Breast epithelium (tissue), 4 donors: ENCODE measurements at regions not wholly inside any gene's neighbourhood (a gene's known extent, or its start where the extent isn't known, plus 50 kb on each side); places are given as distances from the start of the nearest gene placed in this dataset.
"Not testable (repeated sequence)": the region's sequence is repeated elsewhere in the genome, so short reads cannot be mapped to it uniquely, and the experiment has no call there.

Experiments
- DNase-seq, 2 donors: peaks; one replicate each; pipeline ENCODE4 v3.0.0-alpha.2; 2019; ENCODE audit warnings: low spot score in 2 of 2
- H3K27ac ChIP-seq, 2 donors: fragments of 200-600 bp; sonication (generic) in 1 of 2; one replicate each; pipeline ENCODE4 v1.5.1; 2016 to 2019; ENCODE audit warnings: mild to moderate bottlenecking in 1 of 2
- H3K27me3 ChIP-seq, 2 donors: fragments of 200-600 bp; sonication (generic) in 1 of 2; one replicate each; pipeline versions ENCODE4 v1.5.1 to v1.6.0; 2017 to 2019; ENCODE audit warnings: control low read depth in 1 of 2, mild to moderate bottlenecking in 1 of 2
- H3K36me3 ChIP-seq: fragments of 200-600 bp; one replicate; pipeline ENCODE4 v1.5.1; 2019
- H3K4me1 ChIP-seq, 2 donors: fragments of 200-600 bp; sonication (generic); one replicate each; pipeline ENCODE4 v1.5.1; 2016 to 2019; ENCODE audit warnings: control low read depth in 1 of 2
- H3K4me3 ChIP-seq, 3 donors: fragments of 200-600 bp; sonication (generic); 1 replicate in 2 of 3; 2 replicates in 1 of 3; pipeline ENCODE4 v1.5.1; 2016 to 2019; ENCODE audit warnings: mild to moderate bottlenecking in 3 of 3, moderate library complexity in 2 of 3
- H3K9me3 ChIP-seq, 2 donors: fragments of 200-600 bp; sonication (generic) in 1 of 2; one replicate each; pipeline ENCODE4 v1.5.1; 2016 to 2019; ENCODE audit warnings: control low read depth in 1 of 2
- CTCF ChIP-seq, 3 donors: fragments of 450-650 bp; IDR thresholded peaks; one replicate each; pipeline ENCODE4 v1.5.1; 2016 to 2017; ENCODE audit warnings: antibody characterized with exemption in 3 of 3, mild to moderate bottlenecking in 3 of 3, moderate library complexity in 3 of 3
- POLR2A ChIP-seq: fragments of 450-650 bp; IDR thresholded peaks from one replicate; pipeline ENCODE4 v1.6.1; 2016; ENCODE audit warnings: antibody characterized with exemption, mild to moderate bottlenecking, moderate library complexity
- POLR2AphosphoS5 ChIP-seq, 3 donors: sonication (generic); formaldehyde crosslinking; IDR thresholded peaks; one replicate each; pipeline ENCODE4 v1.6.1; 2017; ENCODE audit warnings: antibody characterized with exemption in 3 of 3
- intact Hi-C: fragments of 100-400 bp; cut with DNase I; formaldehyde crosslinking; loops from one replicate; pipeline ENCODE4 v1.15.1; 2023; ENCODE audit warnings: low total_unique reads

GRCh38 chr6:111943266-111943665 is 70.0 kb upstream of the FYN start:
- Histone ChIP-seq H3K4me1 (no peaks in the 10 kb centered on the region), H3K9me3 (peaks cover 0 to 4% of the 10 kb centered on the region in 2 donors), H3K36me3 (no peaks in the 10 kb centered on the region), H3K27ac (no peak overlapping the region), H3K4me3 (no peak overlapping the region), H3K27me3 (no peaks in the 10 kb centered on the region)
- no peak for DNase-seq
- intact Hi-C loops = no loop called here
- no peak for TF ChIP-seq CTCF (IDR thresholded peaks at IDR 0.05)
- TF ChIP-seq POLR2AphosphoS5 (IDR thresholded peaks at IDR 0.05) = no peak
- TF ChIP-seq POLR2A = no peak

- no peak for DNase-seq
- H3K9me3 ChIP-seq = peaks cover 0 to 4% of the 10 kb centered on the region in 2 donors
- no peaks in the 10 kb centered on the region for H3K36me3 ChIP-seq
- intact Hi-C loops = no loop called here
- TF ChIP-seq POLR2AphosphoS5 (IDR thresholded peaks at IDR 0.05) (no peak), POLR2A (no peak), CTCF (IDR thresholded peaks at IDR 0.05) (no peak)
- H3K27me3 ChIP-seq = no peaks in the 10 kb centered on the region
- no peak overlapping the region for H3K27ac ChIP-seq
- H3K4me3 ChIP-seq = no peak overlapping the region
- H3K4me1 ChIP-seq = no peaks in the 10 kb centered on the region
Observed at GRCh38 chr6:111943726-111944125, 70.5 kb upstream of the FYN start.

GRCh38 chr6:111944541-111944940 is 71.3 kb upstream of the FYN start:
- H3K27me3 ChIP-seq = no peaks in the 10 kb centered on the region
- no peaks in the 10 kb centered on the region for H3K4me1 ChIP-seq
- intact Hi-C loops = no loop called here
- no peak overlapping the region for H3K4me3 ChIP-seq
- TF ChIP-seq POLR2AphosphoS5 (IDR thresholded peaks at IDR 0.05) (no peak), POLR2A (no peak), CTCF (IDR thresholded peaks at IDR 0.05) (no peak)
- peaks cover 0 to 4% of the 10 kb centered on the region in 2 donors for H3K9me3 ChIP-seq
- H3K36me3 ChIP-seq = no peaks in the 10 kb centered on the region
- H3K27ac ChIP-seq = no peak overlapping the region
- DNase-seq = no peak

- intact Hi-C loops = no loop called here
- no peak overlapping the region for H3K27ac ChIP-seq
- no peaks in the 10 kb centered on the region for H3K27me3 ChIP-seq
- H3K9me3 ChIP-seq = no peaks in the 10 kb centered on the region
- H3K36me3 ChIP-seq = no peaks in the 10 kb centered on the region
- no peak for TF ChIP-seq POLR2AphosphoS5 (IDR thresholded peaks at IDR 0.05)
- TF ChIP-seq CTCF (IDR thresholded peaks at IDR 0.05) = no peak
- no peak for TF ChIP-seq POLR2A
- H3K4me3 ChIP-seq = no peak overlapping the region
- DNase-seq = no peak
- no peaks in the 10 kb centered on the region for H3K4me1 ChIP-seq
Observed at GRCh38 chr6:111949546-111949945, 76.3 kb upstream of the FYN start.

- H3K27me3 ChIP-seq, H3K36me3 ChIP-seq, H3K4me1 ChIP-seq, H3K27ac ChIP-seq, H3K9me3 ChIP-seq, DNase-seq, H3K4me3 ChIP-seq, intact Hi-C loops: not testable (repeated sequence)
Observed at GRCh38 chr6:111949984-111950383, 76.7 kb upstream of the FYN start.
